Body of pancreas (tissue), 4 donors: ENCODE measurements at regions not wholly inside any gene's neighbourhood (a gene's known extent, or its start where the extent isn't known, plus 50 kb on each side); places are given as distances from the start of the nearest gene placed in this dataset.

ENCODE experiments used
- ATAC-seq: fragments of 150-250 bp; one replicate; pipeline ENCODE4 v1.9.1; 2016
- DNase-seq, 4 donors: peaks; one replicate each; pipeline ENCODE4 v3.0.0-alpha.2; 2019
- H3K27ac ChIP-seq, 4 donors: fragments of 200-600 bp; sonication (generic); 1 replicate in 3 of 4; 2 replicates in 1 of 4; pipeline versions ENCODE4 v1.5.1 to v1.6.1; 2016 to 2019; ENCODE audit warnings: mild to moderate bottlenecking in 1 of 4, mixed read lengths in 1 of 4, moderate library complexity in 1 of 4
- H3K27me3 ChIP-seq, 2 donors: fragments of 200-600 bp; sonication (generic); one replicate each; pipeline ENCODE4 v1.6.0; 2016; ENCODE audit warnings: mild to moderate bottlenecking in 1 of 2
- H3K36me3 ChIP-seq, 2 donors: fragments of 200-600 bp; sonication (generic); replicated peaks in 1 of 2; 2 replicates each; pipeline ENCODE4 v1.5.1; 2016; ENCODE audit warnings: low read depth in 2 of 2; ENCODE audit not compliant: insufficient read depth in 1 of 2
- H3K4me1 ChIP-seq: fragments of 200-600 bp; sonication (generic); one replicate; pipeline ENCODE4 v1.6.0; 2016
- H3K4me3 ChIP-seq, 2 donors: fragments of 200-600 bp; sonication (generic); 1 replicate in 1 of 2; 2 replicates in 1 of 2; pipeline ENCODE4 v1.5.1; 2016 to 2019
- H3K9me3 ChIP-seq, 3 donors: fragments of 200-600 bp; sonication (generic); 1 replicate in 2 of 3; 2 replicates in 1 of 3; pipeline ENCODE4 v1.5.1; 2016
- CTCF ChIP-seq, 7 experiments: fragments of 450-650 bp in 4 of 7; fragments of 200-600 bp in 3 of 7; sonication (generic) in 3 of 7; IDR thresholded peaks; one replicate each; pipeline ENCODE4 v1.5.1; 2016 to 2019; ENCODE audit warnings: antibody characterized with exemption in 7 of 7
- POLR2A ChIP-seq, 3 donors: fragments of 450-650 bp; IDR thresholded peaks; one replicate each; pipeline ENCODE4 v1.6.1; 2016; ENCODE audit warnings: antibody characterized with exemption in 3 of 3, mild to moderate bottlenecking in 2 of 3
- WGBS, 2 donors: methylation state at CpG; one replicate each; pipeline ENCODE4 v1.1.5; 2017; 5-methylcytosine and 5-hydroxymethylcytosine counted together
- intact Hi-C: fragments of 100-400 bp; cut with DNase I; formaldehyde crosslinking; loops from one replicate; pipeline ENCODE4 v1.15.1; 2023

- Histone ChIP-seq H3K9me3 (no peaks in the 10 kb centered on the region), H3K4me1 (no peaks in the 10 kb centered on the region), H3K4me3 (no peak overlapping the region), H3K36me3 (no peaks in the 10 kb centered on the region), H3K27me3 (no peaks in the 10 kb centered on the region), H3K27ac (no peak overlapping the region)
- TF ChIP-seq POLR2A (IDR thresholded peaks at IDR 0.05), result no peak
- no peak for TF ChIP-seq CTCF (IDR thresholded peaks at IDR 0.05)
- DNase-seq, result no peak
- intact Hi-C loops, result no loop called here
- ATAC-seq, result no peak
Observed at GRCh38 chr5:98527846-98528245, 245.6 kb upstream of the RGMB start.

GRCh38 chr5:98529321-98529720 is 244.1 kb upstream of the RGMB start:
- H3K27me3 ChIP-seq, result no peaks in the 10 kb centered on the region
- no peaks in the 10 kb centered on the region for H3K36me3 ChIP-seq
- TF ChIP-seq POLR2A (IDR thresholded peaks at IDR 0.05), result no peak
- no peak for TF ChIP-seq CTCF (IDR thresholded peaks at IDR 0.05)
- intact Hi-C loops, result no loop called here
- no peak for ATAC-seq
- no peaks in the 10 kb centered on the region for H3K9me3 ChIP-seq
- no peak overlapping the region for H3K4me3 ChIP-seq
- DNase-seq, result no peak
- H3K4me1 ChIP-seq, result no peaks in the 10 kb centered on the region
- H3K27ac ChIP-seq, result no peak overlapping the region

GRCh38 chr5:98530224-98530623 is 243.2 kb upstream of the RGMB start:
- H3K4me3 ChIP-seq, result no peak overlapping the region
- DNase-seq (no peak), ATAC-seq (no peak)
- no peaks in the 10 kb centered on the region for H3K4me1 ChIP-seq
- no peak overlapping the region for H3K27ac ChIP-seq
- no peak for TF ChIP-seq POLR2A (IDR thresholded peaks at IDR 0.05)
- TF ChIP-seq CTCF (IDR thresholded peaks at IDR 0.05), result no peak
- intact Hi-C loops, result no loop called here
- no peaks in the 10 kb centered on the region for H3K27me3 ChIP-seq
- H3K9me3 ChIP-seq, result no peaks in the 10 kb centered on the region
- 85% methylated on average over 2 of the region's 2 CpGs for WGBS, 2 donors
- no peaks in the 10 kb centered on the region for H3K36me3 ChIP-seq

GRCh38 chr5:98535901-98536300 is 237.6 kb upstream of the RGMB start:
- no peak for TF ChIP-seq POLR2A (IDR thresholded peaks at IDR 0.05)
- TF ChIP-seq CTCF (IDR thresholded peaks at IDR 0.05), result no peak
- Histone ChIP-seq H3K27me3 (no peaks in the 10 kb centered on the region), H3K36me3 (no peaks in the 10 kb centered on the region), H3K4me3 (no peak overlapping the region), H3K27ac (no peak overlapping the region), H3K9me3 (peaks cover 0 to 1% (median 0%) of the 10 kb centered on the region in 3 donors), H3K4me1 (no peaks in the 10 kb centered on the region)
- ATAC-seq (no peak), DNase-seq (no peak)
- WGBS, 2 donors, result 66 to 72% methylated on average over 4 of the region's 4 CpGs
- intact Hi-C loops, result no loop called here

GRCh38 chr5:98540056-98540455 is 233.4 kb upstream of the RGMB start:
- Histone ChIP-seq H3K27ac (no peak overlapping the region), H3K4me3 (no peak overlapping the region), H3K36me3 (no peaks in the 10 kb centered on the region), H3K27me3 (no peaks in the 10 kb centered on the region), H3K9me3 (peaks cover 0 to 25% (median 0%) of the 10 kb centered on the region in 3 donors), H3K4me1 (no peaks in the 10 kb centered on the region)
- TF ChIP-seq CTCF (IDR thresholded peaks at IDR 0.05), result no peak
- ATAC-seq (no peak), DNase-seq (no peak)
- intact Hi-C loops, result no loop called here
- 64 to 100% methylated on average over 1 of the region's 1 CpG for WGBS, 2 donors
